ENCODE measurements at regions not wholly inside any gene's neighbourhood (a gene's known extent, or its start where the extent isn't known, plus 50 kb on each side); places are given as distances from the start of the nearest gene placed in this dataset.

DNA sequence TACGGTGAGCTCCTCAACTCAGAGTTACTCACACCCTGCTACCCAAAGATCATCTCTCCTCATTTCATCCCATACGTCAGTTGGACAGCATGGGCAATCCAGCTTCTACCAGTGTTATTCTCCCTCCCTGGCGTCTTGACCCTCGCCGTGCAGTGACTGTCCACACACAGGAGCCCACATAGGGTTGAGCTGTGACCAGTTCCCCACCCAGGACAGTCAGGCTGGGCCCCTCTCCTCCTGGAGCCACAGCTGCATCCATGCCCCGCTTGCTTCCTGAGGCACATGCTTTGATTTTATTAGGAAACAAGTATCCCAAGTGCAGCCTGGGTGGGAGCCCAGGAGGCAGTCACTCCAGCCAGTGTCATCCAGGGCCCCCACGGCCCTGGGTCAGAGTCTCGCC lies 140.3 kb upstream of the SFSWAP start:
- ChIA-PET CTCF (ENCODE audit: partially characterized antibody) (interaction anchor here (0.7 to 2.4 kb wide), 4 partner anchors 22 to 160 kb away, joined by 3 to 6 read pairs (median 3); no protein-coding TSS in a partner anchor), POLR2A (ENCODE audit: partially characterized antibody) (no interaction called here)
- peaks cover 7% of the 10 kb centered on the region; the same call in 1 of the 2 replicates for H3K23me2 ChIP-seq (ENCODE audit: low read depth, low read length)
- peaks cover 0 to 6% of the 10 kb centered on the region in 2 experiments for H4K20me1 ChIP-seq (replicated peaks in 1 of 2; ENCODE audit: control insufficient read depth in 1 of 2, insufficient read depth in 2 of 2, low read length in 2 of 2)
- H3K9ac ChIP-seq (replicated peaks in 1 of 4; ENCODE audit: extremely low read depth in 1 of 4, low read depth in 3 of 4, low read length in 3 of 4), result no peak overlapping the region
- no peaks in the 10 kb centered on the region for H3K79me2 ChIP-seq (ENCODE audit: control insufficient read depth in 1 of 2, insufficient read depth in 2 of 2, low read length in 2 of 2)
- H4K91ac ChIP-seq (replicated peaks; ENCODE audit: insufficient read length, low read length), result no peak overlapping the region
- DNase-seq (ENCODE audit: low read depth in 1 of 2, low spot score in 2 of 2) (no peak), FAIRE-seq (no peak)
- no peak overlapping the region for H3K14ac ChIP-seq (ENCODE audit: insufficient read length)
- 87% methylated on average over 8 of the region's 8 CpGs; no CpG with 5 or more reads in 1 of the 2 experiments for whole genome bisulfite sequencing, 2 experiments (ENCODE audit: extremely low coverage in 1 of 2, insufficient coverage in 1 of 2, insufficient read length in 1 of 2, insufficient replicate concordance in 2 of 2, low coverage in 1 of 2, low lambda C conversion rate in 2 of 2, missing lambda C conversion rate in 1 of 2)
- H4K8ac ChIP-seq (ENCODE audit: extremely low read depth, insufficient read depth, low read length), result no peak overlapping the region
- no peak overlapping the region for H4K5ac ChIP-seq (ENCODE audit: insufficient read length, low read depth, low read length)
- H3K27me3 ChIP-seq (replicated peaks in 1 of 4; ENCODE audit: control insufficient read depth in 3 of 4, extremely low read depth in 1 of 4, insufficient read depth in 3 of 4, low read length in 3 of 4), result no peaks in the 10 kb centered on the region
- no peak overlapping the region for H2AFZ ChIP-seq (ENCODE audit: low read length)
- H3K4me1 ChIP-seq (replicated peaks in 1 of 4; ENCODE audit: control insufficient read depth in 3 of 4, insufficient read depth in 4 of 4, low read length in 3 of 4), result peaks cover 0 to 3% (median 3%) of the 10 kb centered on the region in 4 experiments; a peak in 3 of 7 replicates
- H2BK20ac ChIP-seq (ENCODE audit: low read length), result no peak overlapping the region
- H3K4me3 ChIP-seq (ENCODE audit: extremely low read depth in 1 of 4, insufficient read depth in 2 of 4, low read depth in 3 of 4, low read length in 4 of 4), result no peak overlapping the region
- no peak overlapping the region for H3K27ac ChIP-seq (ENCODE audit: low read depth, low read length)
- no peak overlapping the region for H3K4ac ChIP-seq (replicated peaks; ENCODE audit: insufficient read length, low read depth, low read length)
- H3K18ac ChIP-seq (ENCODE audit: extremely low read depth, low read length), result no peak overlapping the region
- H2BK12ac ChIP-seq (ENCODE audit: low read depth, low read length), result no peak overlapping the region
- H2BK15ac ChIP-seq (ENCODE audit: low read length), result no peak overlapping the region
- H2BK120ac ChIP-seq (replicated peaks; ENCODE audit: low read depth, low read length), result no peak overlapping the region
- no peaks in the 10 kb centered on the region for H3K9me3 ChIP-seq (ENCODE audit: insufficient read depth in 2 of 2, low read depth in 1 of 2, low read length in 1 of 2)
- H3K36me3 ChIP-seq (ENCODE audit: control insufficient read depth in 2 of 4, insufficient read depth in 4 of 4, low read length in 3 of 4), result no peaks in the 10 kb centered on the region
- H3K23ac ChIP-seq (ENCODE audit: insufficient read length), result no peak overlapping the region
- no peak overlapping the region for H2BK5ac ChIP-seq (ENCODE audit: low read depth, low read length)
- no peak overlapping the region for H2AK5ac ChIP-seq (ENCODE audit: low read depth, low read length)
- H3K56ac ChIP-seq (replicated peaks; ENCODE audit: insufficient read length, low read depth, low read length), result no peak overlapping the region
- H3K79me1 ChIP-seq (ENCODE audit: low read depth, low read length), result no peaks in the 10 kb centered on the region
- H3K4me2 ChIP-seq (ENCODE audit: insufficient read depth in 1 of 2, low read depth in 2 of 2, low read length in 2 of 2), result no peak overlapping the region
- TF ChIP-seq RAD21 (IDR thresholded peaks at IDR 0.05 in 1 of 2, conservative IDR thresholded peaks at IDR 0.05 in 1 of 2; ENCODE audit: low read depth in 2 of 2, low read length in 2 of 2) (no peak), CTBP2 (IDR thresholded peaks at IDR 0.05; ENCODE audit: borderline replicate concordance, insufficient read depth, insufficient read length, low read length) (no peak), BCL11A (IDR thresholded peaks at IDR 0.05; ENCODE audit: low read depth in 2 of 2, low read length in 2 of 2) (no peak), KDM1A (IDR thresholded peaks at IDR 0.05; ENCODE audit: borderline replicate concordance, low read length) (no peak), TCF12 (IDR thresholded peaks at IDR 0.05; ENCODE audit: low read depth, low read length) (no peak), POLR2A (IDR thresholded peaks at IDR 0.05; ENCODE audit: control extremely low read depth in 1 of 2, low read depth in 2 of 2, low read length in 2 of 2) (no peak), NANOG (IDR thresholded peaks at IDR 0.05; ENCODE audit: insufficient read depth, low read depth, low read length, poor library complexity, severe bottlenecking) (no peak), TAF1 (IDR thresholded peaks at IDR 0.05; ENCODE audit: low read depth, low read length) (no peak), KDM5A (IDR thresholded peaks at IDR 0.05; ENCODE audit: low read length) (no peak), POU5F1 (IDR thresholded peaks at IDR 0.05; ENCODE audit: low read depth, low read length) (no peak)
- TF ChIP-seq, protein P1, sequence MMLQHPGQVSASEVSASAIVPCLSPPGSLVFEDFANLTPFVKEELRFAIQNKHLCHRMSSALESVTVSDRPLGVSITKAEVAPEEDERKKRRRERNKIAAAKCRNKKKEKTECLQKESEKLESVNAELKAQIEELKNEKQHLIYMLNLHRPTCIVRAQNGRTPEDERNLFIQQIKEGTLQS (IDR thresholded peaks at IDR 0.05; ENCODE audit: insufficient read depth, low read depth, low read length), result no peak
- TF ChIP-seq, protein P2, sequence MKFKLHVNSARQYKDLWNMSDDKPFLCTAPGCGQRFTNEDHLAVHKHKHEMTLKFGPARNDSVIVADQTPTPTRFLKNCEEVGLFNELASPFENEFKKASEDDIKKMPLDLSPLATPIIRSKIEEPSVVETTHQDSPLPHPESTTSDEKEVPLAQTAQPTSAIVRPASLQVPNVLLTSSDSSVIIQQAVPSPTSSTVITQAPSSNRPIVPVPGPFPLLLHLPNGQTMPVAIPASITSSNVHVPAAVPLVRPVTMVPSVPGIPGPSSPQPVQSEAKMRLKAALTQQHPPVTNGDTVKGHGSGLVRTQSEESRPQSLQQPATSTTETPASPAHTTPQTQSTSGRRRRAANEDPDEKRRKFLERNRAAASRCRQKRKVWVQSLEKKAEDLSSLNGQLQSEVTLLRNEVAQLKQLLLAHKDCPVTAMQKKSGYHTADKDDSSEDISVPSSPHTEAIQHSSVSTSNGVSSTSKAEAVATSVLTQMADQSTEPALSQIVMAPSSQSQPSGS (IDR thresholded peaks at IDR 0.05; ENCODE audit: low read length), result no peak

Measured in H1 (cell line).